HEK293 (cell line): ENCODE measurements at regions not wholly inside any gene's neighbourhood (a gene's known extent, or its start where the extent isn't known, plus 50 kb on each side); places are given as distances from the start of the nearest gene placed in this dataset.

Source experiments
- ATF2 ChIP-seq: fragments of 450-650 bp; formaldehyde crosslinking; IDR thresholded peaks from 2 replicates; pipeline ENCODE4 v1.5.1; 2016; ENCODE audit warnings: missing biosample characterization, missing genetic modification characterization, low read depth
- CTCF ChIP-seq: fragments of 450-650 bp; formaldehyde crosslinking; IDR thresholded peaks from 2 replicates; pipeline ENCODE4 v1.5.1; 2016; ENCODE audit warnings: missing biosample characterization, missing genetic modification characterization
- KLF16 ChIP-seq: fragments of 450-650 bp; formaldehyde crosslinking; IDR thresholded peaks from 2 replicates; pipeline ENCODE4 v1.5.1; 2017; ENCODE audit warnings: missing biosample characterization, missing genetic modification characterization
- KLF7 ChIP-seq: fragments of 450-650 bp; formaldehyde crosslinking; IDR thresholded peaks from 2 replicates; pipeline ENCODE4 v1.5.1; 2016; ENCODE audit warnings: missing biosample characterization, missing genetic modification characterization, borderline replicate concordance
- REST ChIP-seq: fragments of 450-650 bp; formaldehyde crosslinking; IDR thresholded peaks from 2 replicates; pipeline ENCODE4 v1.5.1; 2016; ENCODE audit warnings: missing biosample characterization, missing genetic modification characterization
- SETDB1 ChIP-seq: IDR thresholded peaks from one replicate; pipeline ENCODE4 v1.6.1; 2017; ENCODE audit warnings: mild to moderate bottlenecking, low read length, moderate library complexity, mixed read lengths; ENCODE audit not compliant: insufficient read length
- TRIM28 ChIP-seq: IDR thresholded peaks from 2 replicates; pipeline ENCODE4 v1.6.1; 2011; ENCODE audit warnings: low read length, control low read depth, borderline replicate concordance
- ZBTB1 ChIP-seq: fragments of 450-650 bp; formaldehyde crosslinking; IDR thresholded peaks from 2 replicates; pipeline ENCODE4 v1.5.1; 2016; ENCODE audit warnings: missing biosample characterization, missing genetic modification characterization
- ZBTB10 ChIP-seq: fragments of 450-650 bp; formaldehyde crosslinking; IDR thresholded peaks from 2 replicates; pipeline ENCODE4 v1.5.1; 2016; ENCODE audit warnings: missing biosample characterization, missing genetic modification characterization
- ZBTB49 ChIP-seq: fragments of 450-650 bp; formaldehyde crosslinking; IDR thresholded peaks from 2 replicates; pipeline ENCODE4 v1.5.1; 2016; ENCODE audit warnings: missing biosample characterization, missing genetic modification characterization, low read depth
- ZNF350 ChIP-seq: fragments of 450-650 bp; formaldehyde crosslinking; IDR thresholded peaks from 2 replicates; pipeline ENCODE4 v1.5.0; 2017; ENCODE audit warnings: missing biosample characterization, mild to moderate bottlenecking, missing genetic modification characterization
- ZNF398 ChIP-seq: fragments of 450-650 bp; formaldehyde crosslinking; IDR thresholded peaks from 2 replicates; pipeline ENCODE4 v1.5.1; 2017; ENCODE audit warnings: missing biosample characterization, missing genetic modification characterization
- ZNF433 ChIP-seq: fragments of 450-650 bp; formaldehyde crosslinking; IDR thresholded peaks from 2 replicates; pipeline ENCODE4 v1.5.1; 2016; ENCODE audit warnings: missing biosample characterization, missing genetic modification characterization, low read depth
- ZNF645 ChIP-seq: fragments of 450-650 bp; formaldehyde crosslinking; IDR thresholded peaks from 2 replicates; pipeline ENCODE4; 2016; ENCODE audit warnings: missing biosample characterization, missing genetic modification characterization

GRCh38 chr5:2681476-2681875, 70.0 kb downstream of the IRX2 start:
- TF ChIP-seq SETDB1 (no peak), REST (tag by site-specific recombination) (no peak), ATF2 (tag by site-specific recombination) (no peak), ZNF433 (no peak), ZBTB10 (tag by site-specific recombination) (no peak), ZNF645 (tag by site-specific recombination) (no peak), ZBTB1 (tag by site-specific recombination) (no peak), ZNF350 (no peak), CTCF (tag by site-specific recombination) (no peak), ZBTB49 (tag by site-specific recombination) (no peak), KLF7 (tag by site-specific recombination) (no peak), KLF16 (tag by site-specific recombination) (no peak), ZNF398 (tag by site-specific recombination) (no peak), TRIM28 (no peak)
